A673 (cell line): ENCODE measurements at regions not wholly inside any gene's neighbourhood (a gene's known extent, or its start where the extent isn't known, plus 50 kb on each side); places are given as distances from the start of the nearest gene placed in this dataset.

Experiments
- BruUV-seq: library from RNA; stranded (reverse); fragments of 400-500 nt; replicated peaks from 2 replicates; lab custom pipeline; 2021; lab: Mats Ljungman, UMichigan
- CTCF ChIA-PET: fragments of 300-600 bp; sonication (Branson Sonifier 250); formaldehyde crosslinking; loops from one replicate; lab custom pipeline; 2022; ENCODE audit warnings: antibody characterized with exemption; lab: Charles Lee
- POLR2A ChIA-PET: fragments of 300-600 bp; sonication (Branson Sonifier 250); formaldehyde crosslinking; loops from one replicate; lab custom pipeline; 2022; ENCODE audit warnings: antibody characterized with exemption; ENCODE audit not compliant: low non-redundant PET; lab: Charles Lee
- DNase-seq: peaks from one replicate; pipeline ENCODE4 v3.0.0-alpha.2; 2015; ENCODE audit warnings: low spot score
- H3K27ac ChIP-seq: fragments of 200-600 bp; sonication (generic); 2 replicates; pipeline ENCODE4 v1.5.1; 2016; ENCODE audit warnings: mixed run types, low read depth, mild to moderate bottlenecking, mixed read lengths, antibody characterized with exemption, low read length; ENCODE audit not compliant: poor library complexity, severe bottlenecking
- H3K27me3 ChIP-seq: fragments of 200-600 bp; sonication (generic); replicated peaks from 2 replicates; pipeline ENCODE4 v1.6.1; 2017; ENCODE audit warnings: mixed run types, low read depth, mild to moderate bottlenecking, mixed read lengths, antibody characterized with exemption, low read length; ENCODE audit not compliant: insufficient read depth, poor library complexity
- H3K36me3 ChIP-seq: fragments of 200-600 bp; sonication (generic); 2 replicates; pipeline ENCODE4 v1.6.1; 2016; ENCODE audit warnings: mixed run types, mild to moderate bottlenecking, mixed read lengths, antibody characterized with exemption, low read length; ENCODE audit not compliant: insufficient read depth, poor library complexity, severe bottlenecking
- H3K4me1 ChIP-seq: fragments of 200-600 bp; sonication (generic); 2 replicates; pipeline ENCODE4 v1.6.1; 2017; ENCODE audit warnings: mixed run types, mild to moderate bottlenecking, mixed read lengths, antibody characterized with exemption, low read length; ENCODE audit not compliant: insufficient read depth, poor library complexity, severe bottlenecking
- H3K4me3 ChIP-seq: fragments of 200-600 bp; sonication (generic); 2 replicates; pipeline ENCODE4 v1.5.1; 2016; ENCODE audit warnings: low read depth, mixed run types, mild to moderate bottlenecking, mixed read lengths, low read length; ENCODE audit not compliant: poor library complexity, severe bottlenecking
- H3K9me3 ChIP-seq: fragments of 200-600 bp; sonication (generic); 2 replicates; pipeline ENCODE4 v1.6.1; 2016; ENCODE audit warnings: mixed run types, low read depth, mild to moderate bottlenecking, mixed read lengths, antibody characterized with exemption, low read length; ENCODE audit not compliant: poor library complexity, severe bottlenecking
- CTCF ChIP-seq: fragments of 300-800, 200-600 bp; sonication (generic); conservative IDR thresholded peaks from 2 replicates; pipeline ENCODE4 v1.5.1; 2017; ENCODE audit warnings: low read depth, mild to moderate bottlenecking, antibody characterized with exemption, low read length, moderate library complexity, mixed read lengths
- EZH2 ChIP-seq: fragments of 200-600 bp; sonication (generic); IDR thresholded peaks from 2 replicates; pipeline ENCODE4 v1.6.1; 2017; ENCODE audit warnings: borderline replicate concordance, low read depth, mild to moderate bottlenecking, mixed read lengths, antibody characterized with exemption, low read length; ENCODE audit not compliant: poor library complexity, severe bottlenecking
- intact Hi-C: fragments of 100-400 bp; cut with micrococcal nuclease; formaldehyde crosslinking; loops from one replicate; pipeline ENCODE4 v1.10.0; 2022; ENCODE audit not compliant: unreplicated experiment

GRCh38 chr5:52712354-52712753 is 75.4 kb upstream of the ITGA1 start:
- no peak overlapping the region for H3K4me3 ChIP-seq
- H3K36me3 ChIP-seq = no peaks in the 10 kb centered on the region
- H3K9me3 ChIP-seq = no peaks in the 10 kb centered on the region
- no peaks in the 10 kb centered on the region for H3K4me1 ChIP-seq
- intact Hi-C loops = no loop called here
- TF ChIP-seq CTCF (no peak), EZH2 (no peak)
- POLR2A ChIA-PET = no interaction called here
- H3K27me3 ChIP-seq = no peaks in the 10 kb centered on the region
- CTCF ChIA-PET = no interaction called here
- no TSS peak for BruUV-seq
- H3K27ac ChIP-seq = no peak overlapping the region
- DNase-seq = no peak

GRCh38 chr5:52725065-52725746 is 62.5 kb upstream of the ITGA1 start:
- Histone ChIP-seq H3K36me3 (no peaks in the 10 kb centered on the region), H3K9me3 (no peaks in the 10 kb centered on the region), H3K27me3 (no peaks in the 10 kb centered on the region), H3K27ac (no peak overlapping the region), H3K4me1 (no peaks in the 10 kb centered on the region), H3K4me3 (no peak overlapping the region)
- no TSS peak for BruUV-seq
- no peak for DNase-seq
- intact Hi-C loops = no loop called here
- TF ChIP-seq CTCF = no peak
- ChIA-PET POLR2A (no interaction called here), CTCF (no interaction called here)

- ChIA-PET POLR2A (no interaction called here), CTCF (no interaction called here)
- no peak for TF ChIP-seq EZH2
- no peak for TF ChIP-seq CTCF
- no peak for DNase-seq
- no TSS peak for BruUV-seq
- Histone ChIP-seq H3K4me3 (no peak overlapping the region), H3K4me1 (no peaks in the 10 kb centered on the region), H3K27ac (no peak overlapping the region), H3K27me3 (no peaks in the 10 kb centered on the region), H3K36me3 (no peaks in the 10 kb centered on the region), H3K9me3 (no peaks in the 10 kb centered on the region)
- intact Hi-C loops = no loop called here
These were observed 61.9 kb upstream of the ITGA1 start for GRCh38 chr5:52725808-52726207.
